ENCODE measurements at regions not wholly inside any gene's neighbourhood (a gene's known extent, or its start where the extent isn't known, plus 50 kb on each side); places are given as distances from the start of the nearest gene placed in this dataset.

GRCh38 chr9:16071400-16071799 is 518.6 kb downstream of the CCDC171 start:
- no peaks in the 10 kb centered on the region for H3K9me3 ChIP-seq (ENCODE audit: low read length)
- H3K27me3 ChIP-seq (ENCODE audit: low read length): no peaks in the 10 kb centered on the region
- H3K9ac ChIP-seq (ENCODE audit: low read length): no peak overlapping the region
- H2AFZ ChIP-seq (ENCODE audit: low read length): no peak overlapping the region
- H3K9me2 ChIP-seq (replicated peaks; ENCODE audit: insufficient read depth, low read length): no peaks in the 10 kb centered on the region
- no peak overlapping the region for H3K4me2 ChIP-seq (ENCODE audit: low read depth, low read length, poor library complexity, severe bottlenecking)
- no peak overlapping the region for H3K27ac ChIP-seq (ENCODE audit: low read length)
- H3K79me2 ChIP-seq (ENCODE audit: low read length): no peaks in the 10 kb centered on the region
- H4K20me1 ChIP-seq (ENCODE audit: insufficient read depth, low read depth, low read length): no peaks in the 10 kb centered on the region
- no peak for DNase-seq
- no peaks in the 10 kb centered on the region for H3K4me1 ChIP-seq (ENCODE audit: low read length)
- no peak overlapping the region for H3K4me3 ChIP-seq (ENCODE audit: low read length)
- H3K36me3 ChIP-seq (ENCODE audit: insufficient read depth, low read length): no peaks in the 10 kb centered on the region

GRCh38 chr9:16074963-16075362 is 522.1 kb downstream of the CCDC171 start:
- no peak for DNase-seq
- Histone ChIP-seq H3K4me1 (ENCODE audit: low read length) (no peaks in the 10 kb centered on the region), H3K4me2 (ENCODE audit: low read depth, low read length, poor library complexity, severe bottlenecking) (no peak overlapping the region), H3K9ac (ENCODE audit: low read length) (no peak overlapping the region), H4K20me1 (ENCODE audit: insufficient read depth, low read depth, low read length) (no peaks in the 10 kb centered on the region), H3K27me3 (ENCODE audit: low read length) (no peaks in the 10 kb centered on the region), H3K27ac (ENCODE audit: low read length) (no peak overlapping the region), H3K36me3 (ENCODE audit: insufficient read depth, low read length) (no peaks in the 10 kb centered on the region), H3K79me2 (ENCODE audit: low read length) (no peaks in the 10 kb centered on the region), H3K9me3 (ENCODE audit: low read length) (no peaks in the 10 kb centered on the region), H2AFZ (ENCODE audit: low read length) (no peak overlapping the region), H3K9me2 (replicated peaks; ENCODE audit: insufficient read depth, low read length) (no peaks in the 10 kb centered on the region), H3K4me3 (ENCODE audit: low read length) (no peak overlapping the region)

GRCh38 chr9:16075696-16076095 is 522.9 kb downstream of the CCDC171 start:
- Histone ChIP-seq H3K9me2 (replicated peaks; ENCODE audit: insufficient read depth, low read length) (no peaks in the 10 kb centered on the region), H4K20me1 (ENCODE audit: insufficient read depth, low read depth, low read length) (no peaks in the 10 kb centered on the region), H3K4me1 (ENCODE audit: low read length) (no peaks in the 10 kb centered on the region), H3K36me3 (ENCODE audit: insufficient read depth, low read length) (no peaks in the 10 kb centered on the region), H3K9ac (ENCODE audit: low read length) (no peak overlapping the region), H2AFZ (ENCODE audit: low read length) (no peak overlapping the region), H3K4me2 (ENCODE audit: low read depth, low read length, poor library complexity, severe bottlenecking) (no peak overlapping the region), H3K27me3 (ENCODE audit: low read length) (no peaks in the 10 kb centered on the region), H3K4me3 (ENCODE audit: low read length) (no peak overlapping the region), H3K9me3 (ENCODE audit: low read length) (no peaks in the 10 kb centered on the region), H3K79me2 (ENCODE audit: low read length) (no peaks in the 10 kb centered on the region), H3K27ac (ENCODE audit: low read length) (no peak overlapping the region)
- no peak for DNase-seq

- Histone ChIP-seq H2AFZ (ENCODE audit: low read length) (no peak overlapping the region), H3K4me1 (ENCODE audit: low read length) (no peaks in the 10 kb centered on the region), H3K4me3 (ENCODE audit: low read length) (no peak overlapping the region), H3K79me2 (ENCODE audit: low read length) (no peaks in the 10 kb centered on the region), H3K9me3 (ENCODE audit: low read length) (no peaks in the 10 kb centered on the region), H4K20me1 (ENCODE audit: insufficient read depth, low read depth, low read length) (no peaks in the 10 kb centered on the region), H3K4me2 (ENCODE audit: low read depth, low read length, poor library complexity, severe bottlenecking) (no peak overlapping the region), H3K36me3 (ENCODE audit: insufficient read depth, low read length) (no peaks in the 10 kb centered on the region), H3K9ac (ENCODE audit: low read length) (no peak overlapping the region), H3K27me3 (ENCODE audit: low read length) (no peaks in the 10 kb centered on the region), H3K9me2 (replicated peaks; ENCODE audit: insufficient read depth, low read length) (no peaks in the 10 kb centered on the region), H3K27ac (ENCODE audit: low read length) (no peak overlapping the region)
- DNase-seq: no peak
Measured at GRCh38 chr9:16076511-16076910, 523.7 kb downstream of the CCDC171 start.

- no peak overlapping the region for H3K27ac ChIP-seq (ENCODE audit: low read length)
- no peak for DNase-seq
- H3K4me2 ChIP-seq (ENCODE audit: low read depth, low read length, poor library complexity, severe bottlenecking): no peak overlapping the region
- H3K27me3 ChIP-seq (ENCODE audit: low read length): no peaks in the 10 kb centered on the region
- H3K4me1 ChIP-seq (ENCODE audit: low read length): no peaks in the 10 kb centered on the region
- H3K79me2 ChIP-seq (ENCODE audit: low read length): no peaks in the 10 kb centered on the region
- H3K36me3 ChIP-seq (ENCODE audit: insufficient read depth, low read length): no peaks in the 10 kb centered on the region
- no peaks in the 10 kb centered on the region for H4K20me1 ChIP-seq (ENCODE audit: insufficient read depth, low read depth, low read length)
- no peak overlapping the region for H2AFZ ChIP-seq (ENCODE audit: low read length)
- H3K4me3 ChIP-seq (ENCODE audit: low read length): no peak overlapping the region
- no peaks in the 10 kb centered on the region for H3K9me3 ChIP-seq (ENCODE audit: low read length)
- no peak overlapping the region for H3K9ac ChIP-seq (ENCODE audit: low read length)
- no peaks in the 10 kb centered on the region for H3K9me2 ChIP-seq (replicated peaks; ENCODE audit: insufficient read depth, low read length)
Measured at GRCh38 chr9:16082796-16083195, 530.0 kb downstream of the CCDC171 start.

GRCh38 chr9:16085167-16085726 is 532.4 kb downstream of the CCDC171 start:
- H3K9me3 ChIP-seq (ENCODE audit: low read length): no peaks in the 10 kb centered on the region
- no peaks in the 10 kb centered on the region for H3K4me1 ChIP-seq (ENCODE audit: low read length)
- H3K4me3 ChIP-seq (ENCODE audit: low read length): no peak overlapping the region
- H3K9ac ChIP-seq (ENCODE audit: low read length): no peak overlapping the region
- no peak for DNase-seq
- H3K27me3 ChIP-seq (ENCODE audit: low read length): no peaks in the 10 kb centered on the region
- H4K20me1 ChIP-seq (ENCODE audit: insufficient read depth, low read depth, low read length): no peaks in the 10 kb centered on the region
- H3K9me2 ChIP-seq (replicated peaks; ENCODE audit: insufficient read depth, low read length): no peaks in the 10 kb centered on the region
- no peak overlapping the region for H2AFZ ChIP-seq (ENCODE audit: low read length)
- no peaks in the 10 kb centered on the region for H3K36me3 ChIP-seq (ENCODE audit: insufficient read depth, low read length)
- H3K4me2 ChIP-seq (ENCODE audit: low read depth, low read length, poor library complexity, severe bottlenecking): no peak overlapping the region
- no peaks in the 10 kb centered on the region for H3K79me2 ChIP-seq (ENCODE audit: low read length)
- no peak overlapping the region for H3K27ac ChIP-seq (ENCODE audit: low read length)

- Histone ChIP-seq H3K9me2 (replicated peaks; ENCODE audit: insufficient read depth, low read length) (no peaks in the 10 kb centered on the region), H3K4me1 (ENCODE audit: low read length) (no peaks in the 10 kb centered on the region), H4K20me1 (ENCODE audit: insufficient read depth, low read depth, low read length) (no peaks in the 10 kb centered on the region), H3K36me3 (ENCODE audit: insufficient read depth, low read length) (no peaks in the 10 kb centered on the region), H2AFZ (ENCODE audit: low read length) (no peak overlapping the region), H3K79me2 (ENCODE audit: low read length) (no peaks in the 10 kb centered on the region), H3K9me3 (ENCODE audit: low read length) (no peaks in the 10 kb centered on the region), H3K4me3 (ENCODE audit: low read length) (no peak overlapping the region), H3K27me3 (ENCODE audit: low read length) (no peaks in the 10 kb centered on the region), H3K27ac (ENCODE audit: low read length) (no peak overlapping the region), H3K4me2 (ENCODE audit: low read depth, low read length, poor library complexity, severe bottlenecking) (no peak overlapping the region), H3K9ac (ENCODE audit: low read length) (no peak overlapping the region)
- no peak for DNase-seq
Measured at GRCh38 chr9:16090907-16091629, 538.2 kb downstream of the CCDC171 start.

GRCh38 chr9:16092142-16093091 is 539.6 kb downstream of the CCDC171 start:
- no peak overlapping the region for H3K4me2 ChIP-seq (ENCODE audit: low read depth, low read length, poor library complexity, severe bottlenecking)
- H3K9ac ChIP-seq (ENCODE audit: low read length): no peak overlapping the region
- H3K27me3 ChIP-seq (ENCODE audit: low read length): no peaks in the 10 kb centered on the region
- no peaks in the 10 kb centered on the region for H3K9me3 ChIP-seq (ENCODE audit: low read length)
- H3K27ac ChIP-seq (ENCODE audit: low read length): no peak overlapping the region
- DNase-seq: no peak
- no peaks in the 10 kb centered on the region for H3K4me1 ChIP-seq (ENCODE audit: low read length)
- no peaks in the 10 kb centered on the region for H4K20me1 ChIP-seq (ENCODE audit: insufficient read depth, low read depth, low read length)
- no peaks in the 10 kb centered on the region for H3K79me2 ChIP-seq (ENCODE audit: low read length)
- no peak overlapping the region for H3K4me3 ChIP-seq (ENCODE audit: low read length)
- no peak overlapping the region for H2AFZ ChIP-seq (ENCODE audit: low read length)
- no peaks in the 10 kb centered on the region for H3K9me2 ChIP-seq (replicated peaks; ENCODE audit: insufficient read depth, low read length)
- H3K36me3 ChIP-seq (ENCODE audit: insufficient read depth, low read length): no peaks in the 10 kb centered on the region

Measured in Karpas-422 (cell line).